K562 (cell line): ENCODE measurements at regions not wholly inside any gene's neighbourhood (a gene's known extent, or its start where the extent isn't known, plus 50 kb on each side); places are given as distances from the start of the nearest gene placed in this dataset.

Source experiments
- FOXP1 ChIP-seq: sonication (generic); formaldehyde crosslinking; IDR thresholded peaks from 2 replicates; pipeline ENCODE4 v1.8.0; 2022; ENCODE audit warnings: mild to moderate bottlenecking, missing genetic modification reagents
- FUS ChIP-seq: fragments of 200-400 bp; formaldehyde crosslinking; optimal IDR thresholded peaks from 2 replicates; pipeline ENCODE3; 2017; ENCODE audit warnings: low read depth, low read length
- MEF2D ChIP-seq: conservative IDR thresholded peaks from 2 replicates; pipeline ENCODE4 v1.6.1; 2016; ENCODE audit warnings: low read depth, missing genetic modification characterization, missing compliant biosample characterization
- NONO ChIP-seq, 2 experiments: fragments of 200-400 bp in 1 of 2; fragments of 450-650 bp in 1 of 2; formaldehyde crosslinking in 1 of 2; IDR thresholded peaks; 2 replicates each; pipeline ENCODE4 v1.6.1; 2017; ENCODE audit warnings: low read depth in 2 of 2, mild to moderate bottlenecking in 2 of 2, moderate library complexity in 2 of 2, low read length in 1 of 2
- SMAD2 ChIP-seq: fragments of 150-350 bp; IDR thresholded peaks from 2 replicates; pipeline ENCODE4 v1.6.1; 2014; ENCODE audit warnings: low read depth, mild to moderate bottlenecking, low read length
- ZFX ChIP-seq: sonication (generic); formaldehyde crosslinking; IDR thresholded peaks from 2 replicates; pipeline ENCODE4 v1.8.0; 2022; ENCODE audit warnings: mild to moderate bottlenecking, missing genetic modification reagents, moderate library complexity
- TF ChIP-seq, protein P1 (sequence below): fragments of 250-450 bp; sonication (Bioruptor Pico); IDR thresholded peaks from 2 replicates; pipeline ENCODE4 v1.5.0; 2020; ENCODE audit warnings: mild to moderate bottlenecking
- TF ChIP-seq, protein P2 (sequence below), 2 experiments: fragments of 450-650 bp; formaldehyde crosslinking in 1 of 2; IDR thresholded peaks; 2 replicates each; pipeline versions ENCODE4 v1.4.0 to v1.6.1; 2014 to 2020; ENCODE audit warnings: mild to moderate bottlenecking in 2 of 2, borderline replicate concordance in 1 of 2, low read depth in 1 of 2
- TF ChIP-seq, protein P3 (sequence below): sonication (generic); formaldehyde crosslinking; IDR thresholded peaks from 2 replicates; pipeline ENCODE4 v1.8.0; 2022; ENCODE audit warnings: mild to moderate bottlenecking, missing genetic modification reagents

DNA sequence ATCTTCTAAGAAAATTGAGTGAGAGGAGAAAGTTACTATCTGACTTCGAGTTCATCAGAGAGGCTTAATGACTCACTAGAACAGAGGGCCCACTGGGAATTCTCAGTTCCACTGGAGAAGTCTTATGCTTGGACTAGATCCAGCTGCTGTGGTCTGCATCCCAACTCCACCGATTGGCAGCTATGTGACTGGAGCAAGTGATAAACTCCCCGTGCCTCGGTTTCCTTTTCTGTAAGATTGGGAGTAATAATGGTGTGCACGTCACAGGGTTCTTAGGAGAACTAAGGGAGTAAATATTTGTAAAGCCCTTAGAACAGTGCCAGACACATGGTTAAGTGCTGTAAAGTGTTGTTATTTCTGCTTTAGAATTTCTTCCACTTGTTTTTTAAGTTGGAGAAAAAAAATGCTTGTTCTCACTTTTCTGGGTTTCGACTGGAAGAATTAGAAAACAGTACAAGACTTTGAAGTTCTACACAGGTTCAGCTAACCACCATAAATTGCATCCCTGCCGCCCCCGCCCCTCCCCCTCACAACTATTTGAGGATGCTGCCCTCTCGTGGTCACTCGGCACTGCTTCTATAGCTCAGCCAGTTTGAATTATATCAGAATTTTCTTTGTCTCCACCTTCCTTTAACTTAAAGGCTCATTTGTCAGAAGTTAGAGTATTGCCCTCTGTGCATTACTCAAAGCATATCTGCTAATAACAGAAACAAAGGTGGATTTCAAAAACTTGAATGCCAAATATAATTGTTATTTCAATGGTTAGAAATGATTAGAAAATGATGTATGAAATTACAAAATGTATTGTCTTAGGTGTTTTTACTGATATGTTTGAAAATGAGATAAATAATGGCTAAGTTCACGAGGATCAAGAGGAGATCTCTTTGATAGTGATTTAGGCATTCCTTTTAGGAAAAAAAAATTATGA, 95.0 kb upstream of the IFNGR1 start (continued):
- TF ChIP-seq MEF2D (tag) = no peak
- no peak for TF ChIP-seq ZFX (CRISPR knock-in tag)
- no peak for TF ChIP-seq SMAD2
- TF ChIP-seq, protein P1, sequence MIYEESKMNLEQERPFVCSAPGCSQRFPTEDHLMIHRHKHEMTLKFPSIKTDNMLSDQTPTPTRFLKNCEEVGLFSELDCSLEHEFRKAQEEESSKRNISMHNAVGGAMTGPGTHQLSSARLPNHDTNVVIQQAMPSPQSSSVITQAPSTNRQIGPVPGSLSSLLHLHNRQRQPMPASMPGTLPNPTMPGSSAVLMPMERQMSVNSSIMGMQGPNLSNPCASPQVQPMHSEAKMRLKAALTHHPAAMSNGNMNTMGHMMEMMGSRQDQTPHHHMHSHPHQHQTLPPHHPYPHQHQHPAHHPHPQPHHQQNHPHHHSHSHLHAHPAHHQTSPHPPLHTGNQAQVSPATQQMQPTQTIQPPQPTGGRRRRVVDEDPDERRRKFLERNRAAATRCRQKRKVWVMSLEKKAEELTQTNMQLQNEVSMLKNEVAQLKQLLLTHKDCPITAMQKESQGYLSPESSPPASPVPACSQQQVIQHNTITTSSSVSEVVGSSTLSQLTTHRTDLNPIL (CRISPR knock-in tag) = no peak
- TF ChIP-seq NONO (IDR thresholded peaks at IDR 0.05; ENCODE audit: low read depth in 2 of 2, low read length in 1 of 2) = 0 out of 4 replicates have a peak, but pooled peaks of 1 of the 2 experiments have one; percentile 42
- no peak for TF ChIP-seq FOXP1
- TF ChIP-seq, protein P2, sequence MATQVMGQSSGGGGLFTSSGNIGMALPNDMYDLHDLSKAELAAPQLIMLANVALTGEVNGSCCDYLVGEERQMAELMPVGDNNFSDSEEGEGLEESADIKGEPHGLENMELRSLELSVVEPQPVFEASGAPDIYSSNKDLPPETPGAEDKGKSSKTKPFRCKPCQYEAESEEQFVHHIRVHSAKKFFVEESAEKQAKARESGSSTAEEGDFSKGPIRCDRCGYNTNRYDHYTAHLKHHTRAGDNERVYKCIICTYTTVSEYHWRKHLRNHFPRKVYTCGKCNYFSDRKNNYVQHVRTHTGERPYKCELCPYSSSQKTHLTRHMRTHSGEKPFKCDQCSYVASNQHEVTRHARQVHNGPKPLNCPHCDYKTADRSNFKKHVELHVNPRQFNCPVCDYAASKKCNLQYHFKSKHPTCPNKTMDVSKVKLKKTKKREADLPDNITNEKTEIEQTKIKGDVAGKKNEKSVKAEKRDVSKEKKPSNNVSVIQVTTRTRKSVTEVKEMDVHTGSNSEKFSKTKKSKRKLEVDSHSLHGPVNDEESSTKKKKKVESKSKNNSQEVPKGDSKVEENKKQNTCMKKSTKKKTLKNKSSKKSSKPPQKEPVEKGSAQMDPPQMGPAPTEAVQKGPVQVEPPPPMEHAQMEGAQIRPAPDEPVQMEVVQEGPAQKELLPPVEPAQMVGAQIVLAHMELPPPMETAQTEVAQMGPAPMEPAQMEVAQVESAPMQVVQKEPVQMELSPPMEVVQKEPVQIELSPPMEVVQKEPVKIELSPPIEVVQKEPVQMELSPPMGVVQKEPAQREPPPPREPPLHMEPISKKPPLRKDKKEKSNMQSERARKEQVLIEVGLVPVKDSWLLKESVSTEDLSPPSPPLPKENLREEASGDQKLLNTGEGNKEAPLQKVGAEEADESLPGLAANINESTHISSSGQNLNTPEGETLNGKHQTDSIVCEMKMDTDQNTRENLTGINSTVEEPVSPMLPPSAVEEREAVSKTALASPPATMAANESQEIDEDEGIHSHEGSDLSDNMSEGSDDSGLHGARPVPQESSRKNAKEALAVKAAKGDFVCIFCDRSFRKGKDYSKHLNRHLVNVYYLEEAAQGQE (IDR thresholded peaks at IDR 0.05; ENCODE audit: borderline replicate concordance) = peak; percentile 83; the same call in 1 of the 2 replicates
- TF ChIP-seq, protein P2 (CRISPR knock-in tag; IDR thresholded peaks at IDR 0.05; ENCODE audit: low read depth) = no peak
- no peak for TF ChIP-seq FUS
- TF ChIP-seq, protein P3, sequence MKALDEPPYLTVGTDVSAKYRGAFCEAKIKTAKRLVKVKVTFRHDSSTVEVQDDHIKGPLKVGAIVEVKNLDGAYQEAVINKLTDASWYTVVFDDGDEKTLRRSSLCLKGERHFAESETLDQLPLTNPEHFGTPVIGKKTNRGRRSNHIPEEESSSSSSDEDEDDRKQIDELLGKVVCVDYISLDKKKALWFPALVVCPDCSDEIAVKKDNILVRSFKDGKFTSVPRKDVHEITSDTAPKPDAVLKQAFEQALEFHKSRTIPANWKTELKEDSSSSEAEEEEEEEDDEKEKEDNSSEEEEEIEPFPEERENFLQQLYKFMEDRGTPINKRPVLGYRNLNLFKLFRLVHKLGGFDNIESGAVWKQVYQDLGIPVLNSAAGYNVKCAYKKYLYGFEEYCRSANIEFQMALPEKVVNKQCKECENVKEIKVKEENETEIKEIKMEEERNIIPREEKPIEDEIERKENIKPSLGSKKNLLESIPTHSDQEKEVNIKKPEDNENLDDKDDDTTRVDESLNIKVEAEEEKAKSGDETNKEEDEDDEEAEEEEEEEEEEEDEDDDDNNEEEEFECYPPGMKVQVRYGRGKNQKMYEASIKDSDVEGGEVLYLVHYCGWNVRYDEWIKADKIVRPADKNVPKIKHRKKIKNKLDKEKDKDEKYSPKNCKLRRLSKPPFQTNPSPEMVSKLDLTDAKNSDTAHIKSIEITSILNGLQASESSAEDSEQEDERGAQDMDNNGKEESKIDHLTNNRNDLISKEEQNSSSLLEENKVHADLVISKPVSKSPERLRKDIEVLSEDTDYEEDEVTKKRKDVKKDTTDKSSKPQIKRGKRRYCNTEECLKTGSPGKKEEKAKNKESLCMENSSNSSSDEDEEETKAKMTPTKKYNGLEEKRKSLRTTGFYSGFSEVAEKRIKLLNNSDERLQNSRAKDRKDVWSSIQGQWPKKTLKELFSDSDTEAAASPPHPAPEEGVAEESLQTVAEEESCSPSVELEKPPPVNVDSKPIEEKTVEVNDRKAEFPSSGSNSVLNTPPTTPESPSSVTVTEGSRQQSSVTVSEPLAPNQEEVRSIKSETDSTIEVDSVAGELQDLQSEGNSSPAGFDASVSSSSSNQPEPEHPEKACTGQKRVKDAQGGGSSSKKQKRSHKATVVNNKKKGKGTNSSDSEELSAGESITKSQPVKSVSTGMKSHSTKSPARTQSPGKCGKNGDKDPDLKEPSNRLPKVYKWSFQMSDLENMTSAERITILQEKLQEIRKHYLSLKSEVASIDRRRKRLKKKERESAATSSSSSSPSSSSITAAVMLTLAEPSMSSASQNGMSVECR (CRISPR knock-in tag) = no peak
